ENCODE measurements at regions not wholly inside any gene's neighbourhood (a gene's known extent, or its start where the extent isn't known, plus 50 kb on each side); places are given as distances from the start of the nearest gene placed in this dataset.

DNA sequence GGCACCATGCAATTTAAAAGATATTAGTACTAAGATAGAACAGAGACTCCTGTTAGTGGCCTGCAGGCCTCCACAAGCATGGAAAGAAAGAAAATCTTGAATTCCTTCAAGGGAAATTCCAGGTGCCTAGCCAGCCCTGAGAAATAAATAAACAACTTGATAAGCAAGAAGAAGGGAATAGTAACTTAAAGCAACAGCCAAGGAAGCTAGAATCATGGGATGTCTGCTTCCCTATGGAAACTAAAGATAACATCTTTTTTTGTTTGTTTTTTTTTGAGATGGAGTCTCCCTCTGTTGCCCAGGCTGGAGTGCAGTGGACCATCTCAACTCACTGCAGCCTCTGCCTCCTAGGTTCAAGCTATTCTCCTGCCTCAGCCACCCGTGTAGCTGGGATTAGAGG lies 128.6 kb downstream of the SKIDA1 start:
- H3K79me2 ChIP-seq (ENCODE audit: insufficient read depth, low read length), result no peaks in the 10 kb centered on the region
- TF ChIP-seq, protein P1, sequence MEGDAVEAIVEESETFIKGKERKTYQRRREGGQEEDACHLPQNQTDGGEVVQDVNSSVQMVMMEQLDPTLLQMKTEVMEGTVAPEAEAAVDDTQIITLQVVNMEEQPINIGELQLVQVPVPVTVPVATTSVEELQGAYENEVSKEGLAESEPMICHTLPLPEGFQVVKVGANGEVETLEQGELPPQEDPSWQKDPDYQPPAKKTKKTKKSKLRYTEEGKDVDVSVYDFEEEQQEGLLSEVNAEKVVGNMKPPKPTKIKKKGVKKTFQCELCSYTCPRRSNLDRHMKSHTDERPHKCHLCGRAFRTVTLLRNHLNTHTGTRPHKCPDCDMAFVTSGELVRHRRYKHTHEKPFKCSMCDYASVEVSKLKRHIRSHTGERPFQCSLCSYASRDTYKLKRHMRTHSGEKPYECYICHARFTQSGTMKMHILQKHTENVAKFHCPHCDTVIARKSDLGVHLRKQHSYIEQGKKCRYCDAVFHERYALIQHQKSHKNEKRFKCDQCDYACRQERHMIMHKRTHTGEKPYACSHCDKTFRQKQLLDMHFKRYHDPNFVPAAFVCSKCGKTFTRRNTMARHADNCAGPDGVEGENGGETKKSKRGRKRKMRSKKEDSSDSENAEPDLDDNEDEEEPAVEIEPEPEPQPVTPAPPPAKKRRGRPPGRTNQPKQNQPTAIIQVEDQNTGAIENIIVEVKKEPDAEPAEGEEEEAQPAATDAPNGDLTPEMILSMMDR (IDR thresholded peaks at IDR 0.05; ENCODE audit: extremely low read depth, low read depth, low read length), result no peak
- no peak overlapping the region for H3K27ac ChIP-seq (ENCODE audit: low read depth, low read length)
- H3K4me3 ChIP-seq (ENCODE audit: insufficient read depth, low read length), result no peak overlapping the region
- no peaks in the 10 kb centered on the region for H3K27me3 ChIP-seq (ENCODE audit: insufficient read depth, low read length)
- H3K4me1 ChIP-seq (ENCODE audit: insufficient read depth, low read length), result peaks cover 20% of the 10 kb centered on the region
- H3K4me2 ChIP-seq (ENCODE audit: insufficient read depth, low read length), result no peak overlapping the region
- H4K20me1 ChIP-seq (ENCODE audit: insufficient read depth, low read length), result no peaks in the 10 kb centered on the region
- H2AFZ ChIP-seq (ENCODE audit: low read length), result no peak overlapping the region
- DNase-seq (ENCODE audit: insufficient read length, low spot score, missing footprints), result no peak
- H3K9me3 ChIP-seq (ENCODE audit: low read depth, low read length), result no peaks in the 10 kb centered on the region
- H3K36me3 ChIP-seq (ENCODE audit: insufficient read depth, low read length), result no peaks in the 10 kb centered on the region

GRCh38 chr10:21393931-21394330 lies 131.6 kb downstream of the SKIDA1 start:
- Histone ChIP-seq H3K9me3 (ENCODE audit: low read depth, low read length) (no peaks in the 10 kb centered on the region), H3K36me3 (ENCODE audit: insufficient read depth, low read length) (no peaks in the 10 kb centered on the region), H3K4me3 (ENCODE audit: insufficient read depth, low read length) (no peak overlapping the region), H3K4me2 (ENCODE audit: insufficient read depth, low read length) (no peak overlapping the region), H3K27me3 (ENCODE audit: insufficient read depth, low read length) (no peaks in the 10 kb centered on the region), H3K27ac (ENCODE audit: low read depth, low read length) (no peak overlapping the region), H2AFZ (ENCODE audit: low read length) (no peak overlapping the region), H4K20me1 (ENCODE audit: insufficient read depth, low read length) (no peaks in the 10 kb centered on the region), H3K4me1 (ENCODE audit: insufficient read depth, low read length) (peaks cover 9% of the 10 kb centered on the region), H3K79me2 (ENCODE audit: insufficient read depth, low read length) (no peaks in the 10 kb centered on the region)
- TF ChIP-seq, protein P1 (IDR thresholded peaks at IDR 0.05; ENCODE audit: extremely low read depth, low read depth, low read length), result no peak
- DNase-seq (ENCODE audit: insufficient read length, low spot score, missing footprints), result no peak

DNA sequence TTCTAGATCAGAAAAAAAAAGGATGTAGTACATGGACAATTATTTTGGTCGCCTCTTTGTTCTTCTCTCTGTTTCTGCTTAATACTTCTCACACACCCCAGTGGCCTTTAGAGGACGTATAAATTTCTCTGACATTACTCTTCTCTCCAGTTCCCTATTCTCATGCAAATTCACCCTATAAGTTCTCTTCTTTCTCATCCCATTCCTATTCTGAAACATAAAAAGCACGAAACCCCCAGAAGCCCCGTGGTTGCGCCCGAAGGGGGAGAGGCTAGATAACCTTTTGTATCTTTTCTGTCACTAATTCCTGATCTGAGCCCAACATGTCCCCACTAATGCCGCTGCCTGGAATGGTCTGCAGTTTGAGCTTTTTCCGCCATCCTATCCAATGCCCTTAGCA lies 136.9 kb downstream of the SKIDA1 start:
- Histone ChIP-seq H3K9me3 (ENCODE audit: low read depth, low read length) (no peaks in the 10 kb centered on the region), H3K36me3 (ENCODE audit: insufficient read depth, low read length) (no peaks in the 10 kb centered on the region), H4K20me1 (ENCODE audit: insufficient read depth, low read length) (no peaks in the 10 kb centered on the region), H3K4me1 (ENCODE audit: insufficient read depth, low read length) (no peaks in the 10 kb centered on the region), H3K79me2 (ENCODE audit: insufficient read depth, low read length) (no peaks in the 10 kb centered on the region), H3K4me3 (ENCODE audit: insufficient read depth, low read length) (no peak overlapping the region), H3K27ac (ENCODE audit: low read depth, low read length) (no peak overlapping the region), H3K4me2 (ENCODE audit: insufficient read depth, low read length) (no peak overlapping the region), H3K27me3 (ENCODE audit: insufficient read depth, low read length) (no peaks in the 10 kb centered on the region), H2AFZ (ENCODE audit: low read length) (no peak overlapping the region)
- DNase-seq (ENCODE audit: insufficient read length, low spot score, missing footprints), result no peak
- TF ChIP-seq, protein P1 (IDR thresholded peaks at IDR 0.05; ENCODE audit: extremely low read depth, low read depth, low read length), result no peak

GRCh38 chr10:21387868-21388267 lies 137.6 kb downstream of the SKIDA1 start:
- DNase-seq (ENCODE audit: insufficient read length, low spot score, missing footprints), result no peak
- no peaks in the 10 kb centered on the region for H3K4me1 ChIP-seq (ENCODE audit: insufficient read depth, low read length)
- H3K4me3 ChIP-seq (ENCODE audit: insufficient read depth, low read length), result no peak overlapping the region
- H4K20me1 ChIP-seq (ENCODE audit: insufficient read depth, low read length), result no peaks in the 10 kb centered on the region
- H3K36me3 ChIP-seq (ENCODE audit: insufficient read depth, low read length), result no peaks in the 10 kb centered on the region
- H3K4me2 ChIP-seq (ENCODE audit: insufficient read depth, low read length), result no peak overlapping the region
- no peaks in the 10 kb centered on the region for H3K79me2 ChIP-seq (ENCODE audit: insufficient read depth, low read length)
- no peak overlapping the region for H2AFZ ChIP-seq (ENCODE audit: low read length)
- no peak overlapping the region for H3K27ac ChIP-seq (ENCODE audit: low read depth, low read length)
- no peaks in the 10 kb centered on the region for H3K27me3 ChIP-seq (ENCODE audit: insufficient read depth, low read length)
- no peaks in the 10 kb centered on the region for H3K9me3 ChIP-seq (ENCODE audit: low read depth, low read length)
- TF ChIP-seq, protein P1 (IDR thresholded peaks at IDR 0.05; ENCODE audit: extremely low read depth, low read depth, low read length), result no peak
